H1 (cell line): ENCODE measurements at regions not wholly inside any gene's neighbourhood (a gene's known extent, or its start where the extent isn't known, plus 50 kb on each side); places are given as distances from the start of the nearest gene placed in this dataset.

ENCODE experiments used
- CTCF ChIA-PET: fragments of 300-600 bp; sonication (Branson Sonifier 250); formaldehyde crosslinking; loops from one replicate; lab custom pipeline; 2021; ENCODE audit not compliant: partially characterized antibody; lab: Charles Lee
- POLR2A ChIA-PET: fragments of 300-600 bp; sonication (Branson Sonifier 250); formaldehyde crosslinking; loops from one replicate; lab custom pipeline; 2021; ENCODE audit warnings: inconsistent platforms; ENCODE audit not compliant: partially characterized antibody; lab: Charles Lee
- DNase-seq, 2 experiments: peaks; one replicate each; pipeline versions ENCODE4 v3.0.0 to v3.0.0-alpha.2; 2010 to 2022; ENCODE audit warnings: low spot score in 2 of 2, low read depth in 1 of 2, mixed read lengths in 1 of 2
- FAIRE-seq: peaks from 2 replicates; lab custom pipeline; 2011; peaks lifted over from hg19 to GRCh38; lab: Jason Lieb, UNC
- H2AFZ ChIP-seq: 2 replicates; pipeline ENCODE4 v1.8.1; 2012; ENCODE audit warnings: low read length, inconsistent platforms
- H2AK5ac ChIP-seq: 2 replicates; pipeline ENCODE4 v1.6.1; 2013; ENCODE audit warnings: low read depth, low read length
- H2BK120ac ChIP-seq: replicated peaks from 2 replicates; pipeline ENCODE3; 2013; ENCODE audit warnings: low read depth, low read length, inconsistent platforms
- H2BK12ac ChIP-seq: 2 replicates; pipeline ENCODE4 v1.6.1; 2013; ENCODE audit warnings: low read depth, low read length
- H2BK15ac ChIP-seq: 2 replicates; pipeline ENCODE4 v1.6.1; 2013; ENCODE audit warnings: low read length
- H2BK20ac ChIP-seq: 2 replicates; pipeline ENCODE4 v1.6.1; 2013; ENCODE audit warnings: low read length
- H2BK5ac ChIP-seq: 2 replicates; pipeline ENCODE4 v1.6.1; 2013; ENCODE audit warnings: low read depth, low read length
- H3K14ac ChIP-seq: 2 replicates; pipeline ENCODE4 v1.6.1; 2013; ENCODE audit warnings: inconsistent platforms; ENCODE audit not compliant: insufficient read length
- H3K18ac ChIP-seq: 2 replicates; pipeline ENCODE4 v1.6.1; 2013; ENCODE audit warnings: low read length; ENCODE audit errors: extremely low read depth
- H3K23ac ChIP-seq: 2 replicates; pipeline ENCODE4 v1.6.1; 2013; ENCODE audit warnings: inconsistent platforms; ENCODE audit not compliant: insufficient read length
- H3K23me2 ChIP-seq: 2 replicates; pipeline ENCODE4 v1.6.1; 2013; ENCODE audit warnings: low read depth, low read length
- H3K27ac ChIP-seq: 2 replicates; pipeline ENCODE4 v1.6.1; 2011; ENCODE audit warnings: low read depth, low read length, inconsistent platforms
- H3K27me3 ChIP-seq, 4 experiments: replicated peaks in 1 of 4; 1 replicate in 1 of 4; 2 replicates in 3 of 4; pipeline versions ENCODE4 v1.6.1 to v1.8.1; 2011 to 2013; ENCODE audit warnings: low read length in 3 of 4, mild to moderate bottlenecking in 3 of 4, inconsistent platforms in 2 of 4, mixed read lengths in 2 of 4, moderate library complexity in 1 of 4; ENCODE audit not compliant: control insufficient read depth in 3 of 4, insufficient read depth in 3 of 4; ENCODE audit errors: extremely low read depth in 1 of 4
- H3K36me3 ChIP-seq, 4 experiments: 2 replicates each; pipeline versions ENCODE4 v1.6.1 to v1.8.1; 2011 to 2013; ENCODE audit warnings: mild to moderate bottlenecking in 4 of 4, low read length in 3 of 4, moderate library complexity in 2 of 4, control low read depth in 1 of 4, inconsistent platforms in 1 of 4; ENCODE audit not compliant: insufficient read depth in 4 of 4, control insufficient read depth in 2 of 4
- H3K4ac ChIP-seq: replicated peaks from 2 replicates; pipeline ENCODE3; 2013; ENCODE audit warnings: low read length, low read depth, mixed read lengths, inconsistent platforms; ENCODE audit not compliant: insufficient read length
- H3K4me1 ChIP-seq, 4 experiments: replicated peaks in 1 of 4; 1 replicate in 1 of 4; 2 replicates in 3 of 4; pipeline versions ENCODE4 v1.6.1 to v1.8.1; 2011 to 2013; ENCODE audit warnings: low read length in 3 of 4, inconsistent platforms in 2 of 4, mixed read lengths in 1 of 4; ENCODE audit not compliant: insufficient read depth in 4 of 4, control insufficient read depth in 3 of 4
- H3K4me2 ChIP-seq, 2 experiments: 2 replicates each; pipeline versions ENCODE4 v1.6.1 to v1.8.1; 2011 to 2013; ENCODE audit warnings: low read depth in 2 of 2, low read length in 2 of 2, control low read depth in 1 of 2, inconsistent platforms in 1 of 2, mild to moderate bottlenecking in 1 of 2; ENCODE audit not compliant: insufficient read depth in 1 of 2
- H3K4me3 ChIP-seq, 4 experiments: fragments of 200-600, 300-600 bp in 1 of 4; sonication (generic), shearing (Covaris generic), sonication (Bioruptor Twin) in 1 of 4; 2 replicates each; pipeline versions ENCODE4 v1.5.1 to v1.8.1; 2011 to 2016; ENCODE audit warnings: low read length in 4 of 4, low read depth in 3 of 4, control low read depth in 2 of 4, inconsistent platforms in 2 of 4, mild to moderate bottlenecking in 2 of 4, mixed read lengths in 1 of 4, moderate library complexity in 1 of 4; ENCODE audit not compliant: insufficient read depth in 2 of 4; ENCODE audit errors: extremely low read depth in 1 of 4
- H3K56ac ChIP-seq: replicated peaks from 2 replicates; pipeline ENCODE3; 2013; ENCODE audit warnings: low read depth, mild to moderate bottlenecking, mixed read lengths, low read length, inconsistent platforms; ENCODE audit not compliant: insufficient read length
- H3K79me1 ChIP-seq: 2 replicates; pipeline ENCODE4 v1.6.1; 2013; ENCODE audit warnings: low read depth, low read length, control low read depth
- H3K79me2 ChIP-seq, 2 experiments: 2 replicates each; pipeline versions ENCODE4 v1.6.1 to v1.8.1; 2012 to 2013; ENCODE audit warnings: low read length in 2 of 2, mild to moderate bottlenecking in 2 of 2, inconsistent platforms in 1 of 2; ENCODE audit not compliant: insufficient read depth in 2 of 2, control insufficient read depth in 1 of 2
- H3K9ac ChIP-seq, 4 experiments: replicated peaks in 1 of 4; 1 replicate in 1 of 4; 2 replicates in 3 of 4; pipeline versions ENCODE4 v1.6.1 to v1.8.1; 2011 to 2013; ENCODE audit warnings: low read depth in 3 of 4, low read length in 3 of 4, control low read depth in 2 of 4, mild to moderate bottlenecking in 2 of 4, moderate library complexity in 2 of 4, inconsistent platforms in 1 of 4; ENCODE audit errors: extremely low read depth in 1 of 4
- H3K9me3 ChIP-seq, 2 experiments: 2 replicates each; pipeline versions ENCODE4 v1.6.1 to v1.8.1; 2012 to 2013; ENCODE audit warnings: mild to moderate bottlenecking in 2 of 2, moderate library complexity in 2 of 2, control low read depth in 1 of 2, inconsistent platforms in 1 of 2, low read depth in 1 of 2, low read length in 1 of 2, mixed read lengths in 1 of 2; ENCODE audit not compliant: insufficient read depth in 2 of 2
- H4K20me1 ChIP-seq, 2 experiments: replicated peaks in 1 of 2; 2 replicates each; pipeline versions ENCODE3 to v1.8.1; 2011 to 2013; ENCODE audit warnings: inconsistent platforms in 2 of 2, low read length in 2 of 2, mild to moderate bottlenecking in 1 of 2; ENCODE audit not compliant: insufficient read depth in 2 of 2, control insufficient read depth in 1 of 2
- H4K5ac ChIP-seq: 2 replicates; pipeline ENCODE4 v1.6.1; 2013; ENCODE audit warnings: low read length, low read depth, mixed read lengths, inconsistent platforms; ENCODE audit not compliant: insufficient read length
- H4K8ac ChIP-seq: 2 replicates; pipeline ENCODE4 v1.8.0; 2013; ENCODE audit warnings: mild to moderate bottlenecking, moderate library complexity, low read length, inconsistent platforms; ENCODE audit not compliant: insufficient read depth; ENCODE audit errors: extremely low read depth
- H4K91ac ChIP-seq: replicated peaks from 2 replicates; pipeline ENCODE3; 2013; ENCODE audit warnings: low read length, mixed read lengths, inconsistent platforms; ENCODE audit not compliant: insufficient read length
- CREB1 ChIP-seq: IDR thresholded peaks from 2 replicates; pipeline ENCODE4 v1.6.1; 2012; ENCODE audit warnings: inconsistent platforms
- CTCF ChIP-seq, 3 experiments: IDR thresholded peaks; 1 replicate in 2 of 3; 2 replicates in 1 of 3; pipeline versions ENCODE4 v1.5.1 to v1.6.1; 2011; ENCODE audit warnings: low read length in 3 of 3, mild to moderate bottlenecking in 3 of 3, inconsistent platforms in 2 of 3, low read depth in 1 of 3, moderate library complexity in 1 of 3; ENCODE audit not compliant: insufficient read depth in 1 of 3; ENCODE audit errors: control extremely low read depth in 1 of 3
- RAD21 ChIP-seq, 2 experiments: IDR thresholded peaks in 1 of 2; conservative IDR thresholded peaks in 1 of 2; 2 replicates each; pipeline ENCODE4 v1.6.1; 2011; ENCODE audit warnings: low read depth in 2 of 2, low read length in 2 of 2, improper control_type of control experiment in 1 of 2, inconsistent platforms in 1 of 2, mild to moderate bottlenecking in 1 of 2, moderate library complexity in 1 of 2
- TEAD4 ChIP-seq: IDR thresholded peaks from 2 replicates; pipeline ENCODE4 v1.6.1; 2012; ENCODE audit warnings: low read depth, low read length, inconsistent platforms, mixed read lengths
- WGBS, 2 experiments: shearing (Covaris generic) in 1 of 2; methylation state at CpG; one replicate each; pipeline versions ENCODE4 v1.1.6 to v1.1.7; 2013 to 2015; ENCODE audit warnings: low lambda C conversion rate in 2 of 2, mixed read lengths in 2 of 2, inconsistent platforms in 1 of 2, low coverage in 1 of 2, missing lambda C conversion rate in 1 of 2; ENCODE audit not compliant: insufficient replicate concordance in 2 of 2, insufficient coverage in 1 of 2, insufficient read length in 1 of 2; ENCODE audit errors: extremely low coverage in 1 of 2, missing lambda C conversion rate in 1 of 2; 5-methylcytosine and 5-hydroxymethylcytosine counted together

DNA sequence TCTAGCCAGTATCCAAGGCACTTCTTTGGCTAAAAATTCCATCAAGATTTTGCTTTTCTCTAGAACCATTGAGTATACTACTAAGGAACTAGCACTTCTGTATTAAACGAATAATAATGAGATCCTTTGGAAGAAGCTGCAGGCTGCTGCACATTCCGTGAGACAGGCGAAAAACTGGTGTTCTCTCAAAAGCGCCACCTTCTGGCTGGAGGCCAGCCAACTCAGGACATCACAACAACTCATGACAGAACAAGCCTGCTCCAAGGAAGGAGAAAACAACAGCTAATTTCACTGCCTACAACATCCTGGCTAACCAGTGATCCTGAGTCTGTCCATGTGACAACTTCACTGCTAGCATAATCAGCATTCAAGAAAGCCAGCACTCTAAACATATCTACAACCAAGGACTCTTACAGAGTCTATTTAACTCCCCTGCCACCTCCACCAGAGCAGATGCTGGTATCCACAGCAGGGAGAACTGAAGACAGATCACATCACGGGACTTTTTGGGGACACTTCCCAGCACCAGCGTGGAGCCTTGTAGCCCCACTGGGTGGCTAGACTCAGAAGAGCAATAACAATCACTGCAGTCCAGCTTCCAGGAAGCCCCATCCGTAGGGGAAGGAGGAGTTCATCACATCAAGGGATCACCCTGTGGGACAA, 150.5 kb downstream of the YTHDC2 start:
- no peak overlapping the region for H4K5ac ChIP-seq
- ChIA-PET CTCF (interaction anchor here (0.5 to 8.2 kb wide), 28 partner anchors 10 to 1405 kb away, joined by 3 to 77 read pairs (median 3); no protein-coding TSS in a partner anchor), POLR2A (no interaction called here)
- H3K27me3 ChIP-seq, result no peaks in the 10 kb centered on the region
- H2BK5ac ChIP-seq, result no peak overlapping the region
- H4K8ac ChIP-seq, result no peak overlapping the region
- no peaks in the 10 kb centered on the region for H3K79me2 ChIP-seq
- no peaks in the 10 kb centered on the region for H4K20me1 ChIP-seq
- H2AK5ac ChIP-seq, result no peak overlapping the region
- no peak overlapping the region for H2BK120ac ChIP-seq
- H3K27ac ChIP-seq, result no peak overlapping the region
- H3K9ac ChIP-seq, result no peak overlapping the region; a peak in 1 of 7 replicates
- H3K56ac ChIP-seq, result no peak overlapping the region
- H3K23me2 ChIP-seq, result no peaks in the 10 kb centered on the region
- H3K4me3 ChIP-seq, result no peak overlapping the region
- no peak overlapping the region for H3K14ac ChIP-seq
- peak; percentile 50 to 82 for DNase-seq
- no peak overlapping the region for H3K4me2 ChIP-seq
- H3K4ac ChIP-seq, result no peak overlapping the region
- no peaks in the 10 kb centered on the region; a peak in 1 of 7 replicates for H3K4me1 ChIP-seq
- no peak overlapping the region for H3K18ac ChIP-seq
- WGBS, 2 experiments, result 67% methylated on average over 7 of the region's 7 CpGs; no CpG with 5 or more reads in 1 of the 2 experiments
- no peak overlapping the region for H2BK12ac ChIP-seq
- no peak overlapping the region for H2BK20ac ChIP-seq
- FAIRE-seq, result peak; percentile 85
- H3K36me3 ChIP-seq, result no peaks in the 10 kb centered on the region
- peak overlapping the region; percentile 92 for H2AFZ ChIP-seq
- no peak overlapping the region for H4K91ac ChIP-seq
- H3K79me1 ChIP-seq, result no peaks in the 10 kb centered on the region
- no peaks in the 10 kb centered on the region for H3K9me3 ChIP-seq
- peak; percentile 52 to 65 for TF ChIP-seq RAD21 (IDR thresholded peaks at IDR 0.05 in 1 of 2, conservative IDR thresholded peaks at IDR 0.05 in 1 of 2; ENCODE audit: low read depth in 2 of 2, low read length in 2 of 2)
- no peak for TF ChIP-seq CREB1
- TF ChIP-seq CTCF (IDR thresholded peaks at IDR 0.05; ENCODE audit: control extremely low read depth in 1 of 3, insufficient read depth in 1 of 3, low read depth in 1 of 3, low read length in 3 of 3), result peak; percentile 69 to 86 (median 78)
- TF ChIP-seq TEAD4, result peak; percentile 71; the same call in 1 of the 2 replicates
- no peak overlapping the region for H2BK15ac ChIP-seq
- no peak overlapping the region for H3K23ac ChIP-seq
